Spleen (tissue), 11 donors: ENCODE measurements at regions not wholly inside any gene's neighbourhood (a gene's known extent, or its start where the extent isn't known, plus 50 kb on each side); places are given as distances from the start of the nearest gene placed in this dataset.
"Not testable (repeated sequence)": the region's sequence is repeated elsewhere in the genome, so short reads cannot be mapped to it uniquely, and the experiment has no call there.

Source experiments
- DNase-seq: peaks from one replicate; pipeline ENCODE4 v3.0.0-alpha.2; 2020
- H3K27ac ChIP-seq, 8 donors: fragments of 200-600 bp; sonication (generic) in 7 of 8; 1 replicate in 4 of 8; 2 replicates in 4 of 8; pipeline versions ENCODE4 v1.5.0 to v1.8.0; 2016 to 2021; ENCODE audit warnings: inconsistent platforms in 4 of 8, mild to moderate bottlenecking in 4 of 8, moderate library complexity in 1 of 8
- H3K27me3 ChIP-seq, 7 donors: fragments of 200-600 bp; sonication (generic) in 6 of 7; replicated peaks in 1 of 7; 1 replicate in 4 of 7; 2 replicates in 3 of 7; pipeline versions ENCODE4 v1.5.0 to v1.8.0; 2016 to 2021; ENCODE audit warnings: inconsistent platforms in 3 of 7, mild to moderate bottlenecking in 1 of 7
- H3K36me3 ChIP-seq, 6 donors: fragments of 200-600 bp; sonication (generic) in 5 of 6; 1 replicate in 4 of 6; 2 replicates in 2 of 6; pipeline versions ENCODE4 v1.5.0 to v1.8.0; 2016 to 2021; ENCODE audit warnings: inconsistent platforms in 2 of 6
- H3K4me1 ChIP-seq, 6 donors: fragments of 200-600 bp; sonication (generic) in 5 of 6; 1 replicate in 3 of 6; 2 replicates in 3 of 6; pipeline versions ENCODE4 v1.5.0 to v1.8.0; 2016 to 2021; ENCODE audit warnings: inconsistent platforms in 3 of 6
- H3K4me3 ChIP-seq, 8 donors: fragments of 200-600 bp; sonication (generic) in 7 of 8; 1 replicate in 4 of 8; 2 replicates in 4 of 8; pipeline versions ENCODE4 v1.5.0 to v1.8.0; 2016 to 2021; ENCODE audit warnings: inconsistent platforms in 4 of 8, mild to moderate bottlenecking in 4 of 8, moderate library complexity in 2 of 8
- H3K9me3 ChIP-seq, 8 donors: fragments of 200-600 bp; sonication (generic) in 7 of 8; 1 replicate in 4 of 8; 2 replicates in 4 of 8; pipeline versions ENCODE4 v1.5.0 to v1.8.0; 2016 to 2021; ENCODE audit warnings: inconsistent platforms in 4 of 8
- WGBS, 5 donors: extraction: QIAGEN DNeasy Blood & Tissue Kit in 3 of 5; methylation state at CpG; one replicate each; pipeline versions ENCODE4 v1.1.5 to v1.1.7; 2013 to 2018; 5-methylcytosine and 5-hydroxymethylcytosine counted together
- intact Hi-C: fragments of 100-400 bp; cut with DNase I; formaldehyde crosslinking; loops from one replicate; pipeline ENCODE4 v1.15.0; 2023; ENCODE audit warnings: low total_unique reads
- donor health status: healthy with polysubstance abuse.
- donor health status: DM: no; HTN: no; CAD: no; lungs with moderate emphysema.
- donor health status: DM: no; HTN: no; CAD: no.
- donor health status: Bipolar disorder and iron deficiency.
- donor health status: healthy.
- donor health status: DM: no; HTN: no; CAD: no.
- donor health status: DM: yes; HTN: yes; CAD: no.

- H3K27me3 ChIP-seq, intact Hi-C loops, H3K36me3 ChIP-seq, H3K4me3 ChIP-seq, H3K27ac ChIP-seq, H3K4me1 ChIP-seq, DNase-seq, H3K9me3 ChIP-seq: not testable (repeated sequence)
- WGBS, 5 donors: 86 to 93% (median 91%) methylated on average over 21 to 27 of the region's 28 CpGs
These were observed 89.4 kb downstream of the DDX11 start for GRCh38 chr12:31162896-31163560.

GRCh38 chr12:31174293-31174692 lies 100.6 kb downstream of the DDX11 start:
- DNase-seq, H3K27me3 ChIP-seq, H3K36me3 ChIP-seq, H3K27ac ChIP-seq, H3K9me3 ChIP-seq, H3K4me1 ChIP-seq, intact Hi-C loops, H3K4me3 ChIP-seq: not testable (repeated sequence)
- WGBS, 5 donors: 64 to 84% (median 81%) methylated on average over 1 of the region's 1 CpG

- H3K4me1 ChIP-seq, H3K27me3 ChIP-seq, H3K36me3 ChIP-seq, DNase-seq, H3K9me3 ChIP-seq, intact Hi-C loops, H3K4me3 ChIP-seq, H3K27ac ChIP-seq: not testable (repeated sequence)
- 75 to 87% (median 85%) methylated on average over 3 to 4 of the region's 4 CpGs; no CpG with 5 or more reads in 1 of the 5 donors for WGBS, 5 donors
These were observed 103.9 kb downstream of the DDX11 start for GRCh38 chr12:31177514-31177913.

GRCh38 chr12:31178875-31179274 lies 105.2 kb downstream of the DDX11 start:
- H3K27ac ChIP-seq, H3K27me3 ChIP-seq, H3K4me3 ChIP-seq, H3K4me1 ChIP-seq, DNase-seq, H3K9me3 ChIP-seq, intact Hi-C loops, H3K36me3 ChIP-seq: not testable (repeated sequence)
- WGBS, 5 donors: 34 to 57% (median 47%) methylated on average over 4 of the region's 4 CpGs

- H3K27ac ChIP-seq, DNase-seq, H3K36me3 ChIP-seq, H3K9me3 ChIP-seq, intact Hi-C loops, H3K4me1 ChIP-seq, H3K27me3 ChIP-seq, H3K4me3 ChIP-seq: not testable (repeated sequence)
- 52 to 82% (median 77%) methylated on average over 1 to 2 of the region's 2 CpGs for WGBS, 5 donors
These were observed 106.1 kb downstream of the DDX11 start for GRCh38 chr12:31179627-31180237.

GRCh38 chr12:31182571-31182970 lies 108.9 kb downstream of the DDX11 start:
- H3K27me3 ChIP-seq, DNase-seq, H3K36me3 ChIP-seq, H3K9me3 ChIP-seq, H3K4me1 ChIP-seq, H3K4me3 ChIP-seq, H3K27ac ChIP-seq, intact Hi-C loops: not testable (repeated sequence)

- intact Hi-C loops, H3K36me3 ChIP-seq, DNase-seq, H3K27ac ChIP-seq, H3K27me3 ChIP-seq, H3K9me3 ChIP-seq, H3K4me1 ChIP-seq, H3K4me3 ChIP-seq: not testable (repeated sequence)
- 38 to 63% (median 56%) methylated on average over 1 of the region's 1 CpG for WGBS, 5 donors
These were observed 109.4 kb downstream of the DDX11 start for GRCh38 chr12:31183107-31183506.

- H3K27me3 ChIP-seq, H3K9me3 ChIP-seq, H3K27ac ChIP-seq, DNase-seq, H3K4me1 ChIP-seq, H3K36me3 ChIP-seq, intact Hi-C loops, H3K4me3 ChIP-seq: not testable (repeated sequence)
- 92 to 100% (median 97%) methylated on average over 1 of the region's 1 CpG for WGBS, 5 donors
These were observed 110.2 kb downstream of the DDX11 start for GRCh38 chr12:31183899-31184298.

GRCh38 chr12:31184667-31185066 lies 111.0 kb downstream of the DDX11 start:
- H3K27ac ChIP-seq, H3K27me3 ChIP-seq, H3K4me3 ChIP-seq, H3K4me1 ChIP-seq, intact Hi-C loops, H3K36me3 ChIP-seq, H3K9me3 ChIP-seq, DNase-seq: not testable (repeated sequence)
- WGBS, 5 donors: 93 to 97% (median 95%) methylated on average over 13 to 20 of the region's 20 CpGs

GRCh38 chr12:31192689-31193088 lies 119.0 kb downstream of the DDX11 start:
- H3K4me3 ChIP-seq, H3K27ac ChIP-seq, H3K36me3 ChIP-seq, DNase-seq, intact Hi-C loops, H3K4me1 ChIP-seq, H3K27me3 ChIP-seq: not testable (repeated sequence)
- H3K9me3 ChIP-seq: peaks cover 0 to 14% (median 0%) of the 10 kb centered on the region in 8 donors

- intact Hi-C loops: not testable (repeated sequence)
- WGBS, 5 donors: 4 to 20% (median 13%) methylated on average over 1 of the region's 1 CpG
These were observed 122.0 kb downstream of the DDX11 start for GRCh38 chr12:31195620-31196019.

GRCh38 chr12:31199476-31199875 lies 125.8 kb downstream of the DDX11 start:
- WGBS, 5 donors: 61 to 84% (median 67%) methylated on average over 4 of the region's 4 CpGs
- H3K36me3 ChIP-seq, H3K4me3 ChIP-seq, DNase-seq, H3K27ac ChIP-seq, H3K4me1 ChIP-seq, H3K9me3 ChIP-seq, H3K27me3 ChIP-seq, intact Hi-C loops: not testable (repeated sequence)

More at GRCh38 chr12:31195620-31196019, 122.0 kb downstream of the DDX11 start:
- H3K9me3 ChIP-seq, H3K27ac ChIP-seq, H3K4me1 ChIP-seq, DNase-seq, H3K36me3 ChIP-seq, H3K4me3 ChIP-seq, H3K27me3 ChIP-seq: not testable (repeated sequence)
